ENCODE measurements at regions not wholly inside any gene's neighbourhood (a gene's known extent, or its start where the extent isn't known, plus 50 kb on each side); places are given as distances from the start of the nearest gene placed in this dataset.
"Not testable (repeated sequence)": the region's sequence is repeated elsewhere in the genome, so short reads cannot be mapped to it uniquely, and the experiment has no call there.

DNA sequence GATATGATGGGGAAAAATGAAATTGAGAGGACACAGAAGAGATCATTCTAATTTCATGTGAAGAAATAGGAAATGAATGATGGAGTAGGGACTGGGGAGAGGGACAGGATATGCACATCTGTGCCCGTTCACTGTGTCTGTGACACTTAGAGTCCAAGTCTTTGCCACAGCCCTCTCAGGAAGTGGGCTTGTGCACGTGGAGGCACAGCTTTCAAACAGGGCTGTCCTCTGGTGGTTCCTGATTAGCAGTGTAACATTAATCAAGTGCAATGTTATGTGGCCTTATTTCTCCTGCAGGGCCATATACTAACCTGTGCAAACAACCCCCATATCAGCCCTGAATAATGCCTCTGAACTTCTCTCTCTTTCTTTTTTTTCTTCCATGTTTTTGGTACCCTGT lies 312.2 kb upstream of the FAM98A start:
- TF ChIP-seq, protein P1, sequence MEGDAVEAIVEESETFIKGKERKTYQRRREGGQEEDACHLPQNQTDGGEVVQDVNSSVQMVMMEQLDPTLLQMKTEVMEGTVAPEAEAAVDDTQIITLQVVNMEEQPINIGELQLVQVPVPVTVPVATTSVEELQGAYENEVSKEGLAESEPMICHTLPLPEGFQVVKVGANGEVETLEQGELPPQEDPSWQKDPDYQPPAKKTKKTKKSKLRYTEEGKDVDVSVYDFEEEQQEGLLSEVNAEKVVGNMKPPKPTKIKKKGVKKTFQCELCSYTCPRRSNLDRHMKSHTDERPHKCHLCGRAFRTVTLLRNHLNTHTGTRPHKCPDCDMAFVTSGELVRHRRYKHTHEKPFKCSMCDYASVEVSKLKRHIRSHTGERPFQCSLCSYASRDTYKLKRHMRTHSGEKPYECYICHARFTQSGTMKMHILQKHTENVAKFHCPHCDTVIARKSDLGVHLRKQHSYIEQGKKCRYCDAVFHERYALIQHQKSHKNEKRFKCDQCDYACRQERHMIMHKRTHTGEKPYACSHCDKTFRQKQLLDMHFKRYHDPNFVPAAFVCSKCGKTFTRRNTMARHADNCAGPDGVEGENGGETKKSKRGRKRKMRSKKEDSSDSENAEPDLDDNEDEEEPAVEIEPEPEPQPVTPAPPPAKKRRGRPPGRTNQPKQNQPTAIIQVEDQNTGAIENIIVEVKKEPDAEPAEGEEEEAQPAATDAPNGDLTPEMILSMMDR (IDR thresholded peaks at IDR 0.05; ENCODE audit: low read depth, low read length) = no peak
- TF ChIP-seq POLR2A (IDR thresholded peaks at IDR 0.05; ENCODE audit: extremely low read depth, insufficient read length) (no peak), MYC (IDR thresholded peaks at IDR 0.05; ENCODE audit: low read depth, low read length) (no peak)
- TF ChIP-seq, protein P2, sequence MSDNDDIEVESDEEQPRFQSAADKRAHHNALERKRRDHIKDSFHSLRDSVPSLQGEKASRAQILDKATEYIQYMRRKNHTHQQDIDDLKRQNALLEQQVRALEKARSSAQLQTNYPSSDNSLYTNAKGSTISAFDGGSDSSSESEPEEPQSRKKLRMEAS (IDR thresholded peaks at IDR 0.05; ENCODE audit: low read depth, low read length) = no peak
- no peak for DNase-seq (ENCODE audit: low read depth)
- no peak overlapping the region for H3K4me3 ChIP-seq (ENCODE audit: low read depth, low read length)

GRCh38 chr2:33909945-33910695 lies 311.0 kb upstream of the FAM98A start:
- H3K4me3 ChIP-seq (ENCODE audit: low read depth, low read length) = no peak overlapping the region
- no peak for DNase-seq (ENCODE audit: low read depth)
- TF ChIP-seq POLR2A (IDR thresholded peaks at IDR 0.05; ENCODE audit: extremely low read depth, insufficient read length) = no peak
- TF ChIP-seq, protein P1 (IDR thresholded peaks at IDR 0.05; ENCODE audit: low read depth, low read length) = no peak
- no peak for TF ChIP-seq MYC (IDR thresholded peaks at IDR 0.05; ENCODE audit: low read depth, low read length)
- TF ChIP-seq, protein P2 (IDR thresholded peaks at IDR 0.05; ENCODE audit: low read depth, low read length) = no peak

DNA sequence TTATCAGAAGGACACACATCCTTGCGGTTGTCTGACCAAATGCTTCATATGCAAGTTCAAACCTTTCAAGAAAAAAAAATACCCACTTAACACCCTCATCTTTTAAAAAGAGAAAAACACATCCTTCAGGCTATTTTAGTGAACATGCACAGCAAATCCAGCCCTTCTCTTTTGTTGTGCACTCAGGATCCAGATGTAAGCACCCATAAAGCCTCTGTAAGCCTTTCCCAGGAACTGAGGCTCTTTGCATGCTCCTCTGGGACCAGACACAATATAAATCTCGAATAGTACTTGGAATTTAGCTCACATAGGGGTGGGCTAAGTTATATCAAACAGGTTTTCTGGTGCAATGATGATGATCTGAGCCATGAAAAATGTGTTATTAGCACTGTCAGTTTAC lies 308.8 kb upstream of the FAM98A start:
- DNase-seq (ENCODE audit: low read depth) = no peak
- H3K4me3 ChIP-seq (ENCODE audit: low read depth, low read length) = no peak overlapping the region
- TF ChIP-seq, protein P2 (IDR thresholded peaks at IDR 0.05; ENCODE audit: low read depth, low read length) = no peak
- TF ChIP-seq POLR2A (IDR thresholded peaks at IDR 0.05; ENCODE audit: extremely low read depth, insufficient read length) = no peak
- TF ChIP-seq, protein P1 (IDR thresholded peaks at IDR 0.05; ENCODE audit: low read depth, low read length) = no peak

- not testable (repeated sequence) for DNase-seq (ENCODE audit: low read depth); H3K4me3 ChIP-seq (ENCODE audit: low read depth, low read length)
Observed at GRCh38 chr2:33906129-33906528, 307.0 kb upstream of the FAM98A start.

GRCh38 chr2:33904801-33905200 lies 305.7 kb upstream of the FAM98A start:
- H3K4me3 ChIP-seq (ENCODE audit: low read depth, low read length) = no peak overlapping the region
- DNase-seq (ENCODE audit: low read depth) = no peak
- TF ChIP-seq MYC (IDR thresholded peaks at IDR 0.05; ENCODE audit: low read depth, low read length) (no peak), POLR2A (IDR thresholded peaks at IDR 0.05; ENCODE audit: extremely low read depth, insufficient read length) (no peak)
- TF ChIP-seq, protein P1 (IDR thresholded peaks at IDR 0.05; ENCODE audit: low read depth, low read length) = no peak
- TF ChIP-seq, protein P2 (IDR thresholded peaks at IDR 0.05; ENCODE audit: low read depth, low read length) = no peak

- H3K4me3 ChIP-seq (ENCODE audit: low read depth, low read length) = no peak overlapping the region
- no peak for DNase-seq (ENCODE audit: low read depth)
- TF ChIP-seq, protein P1 (IDR thresholded peaks at IDR 0.05; ENCODE audit: low read depth, low read length) = no peak
- TF ChIP-seq MYC (IDR thresholded peaks at IDR 0.05; ENCODE audit: low read depth, low read length) (no peak), POLR2A (IDR thresholded peaks at IDR 0.05; ENCODE audit: extremely low read depth, insufficient read length) (no peak)
- TF ChIP-seq, protein P2 (IDR thresholded peaks at IDR 0.05; ENCODE audit: low read depth, low read length) = no peak
Observed at GRCh38 chr2:33903701-33904100, 304.6 kb upstream of the FAM98A start.
